ENCODE measurements at regions not wholly inside any gene's neighbourhood (a gene's known extent, or its start where the extent isn't known, plus 50 kb on each side); places are given as distances from the start of the nearest gene placed in this dataset.

DNA sequence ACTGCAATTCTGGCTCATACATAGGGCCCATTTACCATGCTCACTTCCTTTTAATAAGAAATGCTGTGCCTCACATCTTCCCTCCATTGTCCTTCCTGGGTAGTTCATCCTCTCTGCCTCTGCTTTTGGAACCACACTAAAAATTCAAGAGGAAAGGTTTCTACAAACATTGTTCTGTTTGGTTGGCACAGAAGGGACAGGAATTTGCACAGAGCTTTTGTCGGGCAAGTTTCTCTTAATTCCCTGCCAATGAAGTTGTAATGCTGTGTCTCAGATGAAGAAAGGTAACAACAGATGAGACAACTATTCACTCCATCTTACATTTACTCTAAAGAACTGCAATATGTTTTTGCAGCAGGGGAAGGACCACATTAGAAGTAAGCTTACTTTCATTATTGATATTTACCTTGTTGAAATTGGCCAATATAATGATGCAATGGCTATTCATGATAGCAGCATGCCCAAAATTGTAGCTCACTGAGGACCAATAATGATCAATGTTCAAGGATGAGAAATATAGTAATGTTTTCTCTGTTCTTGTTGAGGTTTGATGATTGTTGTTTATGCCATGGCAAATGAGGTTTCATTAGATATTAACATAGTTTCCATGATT lies 82.5 kb upstream of the HMHB1 start:
- no peak for DNase-seq

DNA sequence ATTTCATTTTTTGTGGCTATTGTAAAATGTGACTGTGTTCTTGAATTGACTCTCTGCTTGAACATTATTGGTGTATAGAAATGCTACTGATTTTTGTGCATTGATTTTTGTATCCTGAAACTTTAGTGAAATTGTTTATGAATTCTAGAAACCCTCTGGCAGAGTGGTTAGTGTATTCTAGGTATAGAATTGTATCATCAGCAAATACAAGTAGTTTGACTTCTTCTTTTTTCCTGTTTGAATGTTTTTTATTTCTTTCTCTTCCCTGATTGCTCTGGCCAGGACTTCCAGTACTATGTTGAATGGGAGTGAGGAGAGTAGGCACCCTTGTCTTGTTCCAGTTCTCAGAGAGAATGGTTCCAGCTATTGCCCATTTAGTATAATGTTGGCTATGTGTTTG lies 88.8 kb upstream of the HMHB1 start:
- DNase-seq: no peak

- no peak for DNase-seq
These were observed 90.0 kb upstream of the HMHB1 start for GRCh38 chr5:143721925-143722324.

GRCh38 chr5:143720689-143721088 lies 91.3 kb upstream of the HMHB1 start:
- DNase-seq: no peak

DNA sequence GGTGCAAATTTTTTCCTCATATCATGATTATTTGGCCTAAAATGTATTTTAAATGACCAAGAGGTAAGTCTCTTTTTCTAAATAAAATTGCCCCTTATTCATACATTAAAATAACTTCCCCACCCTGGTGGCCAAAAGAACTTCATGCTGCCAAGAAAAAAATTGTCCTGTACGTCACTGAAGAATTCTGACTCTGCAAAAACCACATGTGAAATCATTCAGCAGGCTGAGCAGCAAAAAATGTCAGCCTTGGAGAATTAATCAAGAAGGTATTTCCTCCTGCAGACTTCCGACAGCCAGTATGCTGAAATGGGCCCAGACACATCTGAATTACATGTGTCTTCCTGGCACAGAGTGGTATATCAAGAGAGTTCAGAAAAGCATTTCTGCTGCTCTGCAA lies 94.6 kb upstream of the HMHB1 start:
- DNase-seq: no peak

- DNase-seq: no peak
These were observed 95.1 kb upstream of the HMHB1 start for GRCh38 chr5:143716881-143717280.

DNA sequence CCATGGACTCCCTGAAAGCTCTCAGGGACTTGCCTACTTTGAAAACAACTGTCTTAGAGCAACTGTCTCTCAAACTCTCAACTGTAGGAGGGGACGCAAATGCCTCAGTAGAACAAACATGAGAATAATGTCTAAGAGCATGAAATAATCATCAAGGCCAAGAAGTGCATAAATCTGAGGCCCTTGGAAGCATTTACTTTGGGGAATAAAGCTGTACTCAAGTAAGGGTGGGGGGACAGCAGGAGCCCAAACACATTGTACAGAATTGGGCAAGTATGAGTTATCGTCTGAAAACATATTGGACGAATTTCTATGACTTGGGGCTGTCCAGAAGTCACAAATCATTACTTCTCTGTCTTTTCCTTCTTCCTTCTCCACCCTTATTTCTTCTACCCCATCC lies 96.3 kb upstream of the HMHB1 start:
- no peak for DNase-seq

DNA sequence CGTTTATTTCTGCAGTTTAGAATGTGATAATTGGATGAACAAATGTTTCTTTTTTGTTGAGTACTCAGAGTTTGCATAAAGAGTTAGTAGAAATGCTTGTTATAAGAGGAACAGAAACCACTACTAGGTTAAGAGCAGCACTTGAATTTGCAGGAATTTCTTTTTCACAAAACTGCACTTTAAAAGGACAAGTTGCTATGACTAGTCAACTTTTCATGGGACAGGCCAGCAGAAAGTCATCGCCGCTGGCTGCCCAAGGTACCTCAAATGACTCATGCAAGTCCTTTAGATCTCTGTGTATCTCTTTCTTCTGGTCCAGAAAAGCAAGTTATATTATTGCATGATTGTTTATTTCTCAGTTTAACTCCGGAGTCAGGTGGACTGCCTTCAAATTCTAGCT lies 97.3 kb upstream of the HMHB1 start:
- no peak for DNase-seq

GRCh38 chr5:143713047-143714003 lies 98.6 kb upstream of the HMHB1 start:
- DNase-seq: peak; percentile 36

DNA sequence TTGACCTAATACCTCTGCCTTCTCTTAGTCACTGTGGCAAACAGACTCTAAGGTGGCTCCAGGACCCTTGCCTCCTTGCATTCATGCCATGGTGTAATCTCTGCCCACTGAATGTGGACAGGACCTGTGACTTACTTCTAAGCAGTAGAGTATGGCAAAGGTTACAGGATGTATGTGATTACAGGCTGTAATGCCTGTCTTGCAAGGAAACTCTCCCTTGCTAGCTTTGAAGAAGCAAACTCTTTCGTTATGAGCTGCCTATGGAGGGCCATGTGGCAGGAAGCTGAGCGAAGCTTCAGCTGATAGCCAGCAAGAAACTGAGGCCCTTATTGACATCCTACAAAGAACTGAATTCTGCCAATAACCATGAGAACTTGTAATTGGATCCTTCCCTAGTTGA lies 103.3 kb upstream of the HMHB1 start:
- DNase-seq: no peak

GRCh38 chr5:143707806-143708205 lies 104.2 kb upstream of the HMHB1 start:
- no peak for DNase-seq

DNA sequence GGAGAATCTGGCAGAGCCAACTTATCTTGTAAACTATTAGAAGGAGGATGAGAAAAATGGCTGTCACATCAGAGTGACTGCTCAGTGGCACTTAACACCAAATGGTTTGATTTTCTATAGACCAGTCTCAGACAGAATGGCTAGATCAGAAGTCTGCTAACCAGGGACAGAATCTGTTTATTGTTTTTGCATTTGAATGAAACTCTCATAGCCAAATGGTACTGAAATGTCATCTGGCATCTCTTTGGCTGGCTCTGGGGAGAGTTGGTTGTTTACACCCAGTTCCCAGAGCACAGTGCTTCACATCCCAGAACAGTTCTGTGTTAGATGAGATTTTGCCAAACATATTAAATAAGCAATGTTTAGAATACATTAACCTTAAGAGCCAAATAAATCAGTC lies 106.6 kb upstream of the HMHB1 start:
- DNase-seq: no peak

GRCh38 chr5:143703659-143704058 lies 108.3 kb upstream of the HMHB1 start:
- no peak for DNase-seq

GRCh38 chr5:143701493-143701892 lies 110.5 kb upstream of the HMHB1 start:
- no peak for DNase-seq

DNA sequence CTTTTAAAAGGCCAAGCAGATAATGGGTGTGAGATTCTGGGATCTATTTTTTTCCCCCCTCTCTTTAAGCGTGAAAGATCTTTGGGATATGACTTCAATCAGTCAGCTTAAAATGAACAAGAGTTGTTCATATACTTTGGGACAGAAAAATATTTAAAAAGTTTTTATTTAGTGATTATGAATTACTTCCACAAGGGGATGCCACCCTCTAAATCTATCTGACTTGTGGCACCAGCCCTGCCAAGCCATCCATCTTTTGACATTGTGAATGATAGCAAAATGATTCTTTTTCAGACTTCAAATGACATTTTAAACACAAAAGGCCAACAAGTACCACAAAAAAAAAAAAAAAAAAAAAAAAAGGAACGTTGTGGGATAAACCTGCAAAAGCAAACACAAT lies 111.0 kb upstream of the HMHB1 start:
- no peak for DNase-seq

DNA sequence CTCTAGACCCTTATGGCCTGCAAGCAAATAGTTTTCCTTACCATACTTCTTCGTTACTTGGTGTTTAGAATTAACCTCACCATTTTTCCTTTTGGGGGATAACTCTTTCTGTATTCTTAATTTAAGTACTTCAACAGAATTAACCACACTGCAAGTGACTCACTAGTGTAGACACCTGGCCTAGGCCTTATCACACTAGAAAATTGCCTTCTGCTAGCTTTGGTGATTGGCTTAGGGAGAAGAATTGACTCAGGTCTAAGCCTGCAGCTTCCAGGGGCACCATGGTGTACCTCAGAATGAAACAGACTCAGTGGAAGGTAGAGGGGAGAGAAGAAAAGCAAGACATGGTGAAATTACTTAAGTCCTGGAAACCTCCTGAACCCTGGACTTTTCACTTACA lies 112.8 kb upstream of the HMHB1 start:
- DNase-seq: no peak

DNA sequence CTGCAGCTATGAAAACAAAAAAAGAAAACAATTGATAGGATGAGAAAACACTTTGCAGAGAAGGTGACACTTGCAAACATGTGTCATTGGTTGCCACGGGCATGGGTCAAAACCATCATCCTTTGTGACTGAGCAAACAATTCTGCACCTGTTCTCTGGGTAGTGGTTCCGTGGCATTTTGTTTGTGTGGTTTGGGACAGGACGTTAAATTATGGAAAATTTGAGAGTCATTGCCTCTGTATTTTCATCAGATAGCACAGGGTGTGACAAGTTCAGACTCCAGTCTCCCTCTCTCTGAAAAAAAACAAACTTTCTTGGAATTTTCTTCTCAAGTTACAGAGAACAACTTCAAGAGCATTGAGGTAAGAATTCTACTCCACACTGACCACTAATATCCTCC lies 113.4 kb upstream of the HMHB1 start:
- DNase-seq: no peak

DNA sequence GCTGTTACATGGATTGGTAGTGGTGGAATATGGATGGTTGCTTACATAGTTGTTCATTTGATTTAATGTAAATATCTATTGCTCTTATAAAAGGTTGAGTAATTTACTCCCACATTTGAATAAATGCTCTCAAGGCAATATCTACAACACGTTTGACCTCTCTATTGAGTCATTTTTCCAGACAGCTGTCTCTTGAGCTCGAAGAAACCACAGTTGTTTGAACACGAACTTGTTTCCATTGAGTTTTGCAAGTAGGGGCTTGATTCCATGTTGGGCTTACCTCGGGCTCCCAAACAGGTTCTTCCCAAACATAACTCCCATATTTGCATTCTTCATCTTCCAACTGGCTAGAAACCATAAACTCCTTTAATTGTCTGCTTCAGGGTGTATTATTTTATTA lies 115.0 kb upstream of the HMHB1 start:
- DNase-seq: no peak

DNA sequence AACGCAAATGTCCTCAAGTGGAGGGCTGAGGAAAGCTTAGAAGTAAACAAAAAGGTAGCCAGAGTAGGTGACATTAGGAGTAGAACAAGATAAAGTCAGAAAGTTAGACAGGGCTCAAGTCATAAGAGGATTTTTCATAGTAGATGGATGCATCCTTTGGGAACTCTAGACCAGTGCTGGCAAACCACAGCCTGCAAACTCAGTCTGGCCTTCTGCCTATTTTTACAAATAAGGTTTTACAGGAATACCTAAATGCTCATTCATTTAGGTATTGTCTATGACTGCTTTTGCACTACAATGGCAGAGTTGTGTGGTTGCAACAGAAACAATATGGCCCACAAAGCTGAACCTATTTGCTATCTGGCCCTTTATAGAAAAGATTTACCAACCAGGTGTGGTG lies 116.0 kb upstream of the HMHB1 start:
- DNase-seq: no peak

- DNase-seq: no peak
These were observed 116.6 kb upstream of the HMHB1 start for GRCh38 chr5:143695244-143695864.

GRCh38 chr5:143694357-143694756 lies 117.6 kb upstream of the HMHB1 start:
- no peak for DNase-seq

- no peak for DNase-seq
These were observed 118.2 kb upstream of the HMHB1 start for GRCh38 chr5:143693651-143694252.

- DNase-seq: no peak
These were observed 119.6 kb upstream of the HMHB1 start for GRCh38 chr5:143692342-143692741.

- DNase-seq: no peak
These were observed 120.0 kb upstream of the HMHB1 start for GRCh38 chr5:143691945-143692290.

Data from left hindlimb (tissue), 1 donor.